ENCODE measurements at regions not wholly inside any gene's neighbourhood (a gene's known extent, or its start where the extent isn't known, plus 50 kb on each side); places are given as distances from the start of the nearest gene placed in this dataset.

- TF ChIP-seq NFAT5 (CRISPR knock-in tag; IDR thresholded peaks at IDR 0.05) (no peak), ZNF503 (CRISPR knock-in tag; IDR thresholded peaks at IDR 0.05) (no peak)
Observed at GRCh38 chr13:72383646-72384045, 343.8 kb downstream of the MZT1 start (continued).

- Histone ChIP-seq H4K20me1 (ENCODE audit: insufficient read depth, low read length) (no peaks in the 10 kb centered on the region), H3K27ac (ENCODE audit: extremely low read length, insufficient read depth, low read length) (no peak overlapping the region), H2AFZ (ENCODE audit: low read length) (no peak overlapping the region), H3K9ac (ENCODE audit: insufficient read depth, low read depth, low read length) (no peak overlapping the region), H3K4me1 (ENCODE audit: insufficient read depth, low read length) (peaks cover 9% of the 10 kb centered on the region), H3K9me3 (ENCODE audit: low read length) (no peaks in the 10 kb centered on the region), H3K4me2 (ENCODE audit: low read depth, low read length) (no peak overlapping the region), H3K79me2 (ENCODE audit: insufficient read depth, low read length) (no peaks in the 10 kb centered on the region), H3K36me3 (replicated peaks in 1 of 2; ENCODE audit: control insufficient read depth in 1 of 2, insufficient read depth in 2 of 2, low read length in 2 of 2) (no peaks in the 10 kb centered on the region), H3K4me3 (replicated peaks in 1 of 3; ENCODE audit: insufficient read depth in 1 of 3, low read depth in 2 of 3, low read length in 3 of 3) (no peak overlapping the region), H3K27me3 (ENCODE audit: control insufficient read depth in 1 of 2, insufficient read depth in 2 of 2, low read length in 2 of 2) (no peaks in the 10 kb centered on the region)
- intact Hi-C loops (cut with micrococcal nuclease; ENCODE audit: unreplicated experiment) (no loop called here), in situ Hi-C loops (cut with HindIII; ENCODE audit: extremely low pct_ligation_motif_present, low pct_unique_long_range_greater_than_20kb) (no loop called here)
- POLR2A ChIA-PET = no interaction called here
- CTCF ChIA-PET (ENCODE audit: low intra/inter-chr PET ratio, low total read pairs) = no interaction called here
- FAIRE-seq (no peak), DNase-seq (ENCODE audit: low spot score) (no peak), ATAC-seq (no peak)
- no TSS peak for BruUV-seq (replicated peaks)
- WGBS (ENCODE audit: low lambda C conversion rate) = 32% methylated on average over 4 of the region's 4 CpGs
- TF ChIP-seq RBAK (CRISPR knock-in tag; IDR thresholded peaks at IDR 0.05) = no peak
- no peak for TF ChIP-seq KDM4B (CRISPR knock-in tag; IDR thresholded peaks at IDR 0.05)
- TF ChIP-seq GLMP (CRISPR knock-in tag; IDR thresholded peaks at IDR 0.05; ENCODE audit: borderline replicate concordance) = no peak
- no peak for TF ChIP-seq RAD21 (CRISPR knock-in tag; IDR thresholded peaks at IDR 0.05)
- TF ChIP-seq PHF20 (CRISPR knock-in tag; IDR thresholded peaks at IDR 0.05) = no peak
- TF ChIP-seq TOE1 (CRISPR knock-in tag; IDR thresholded peaks at IDR 0.05) = no peak
- no peak for TF ChIP-seq TEF (CRISPR knock-in tag; IDR thresholded peaks at IDR 0.05)
- no peak for TF ChIP-seq TFAP4 (IDR thresholded peaks at IDR 0.05; ENCODE audit: borderline replicate concordance, low read depth)
- no peak for TF ChIP-seq PRMT3 (CRISPR knock-in tag; IDR thresholded peaks at IDR 0.05; ENCODE audit: borderline replicate concordance, low read depth)
- no peak for TF ChIP-seq ZNF460 (CRISPR knock-in tag; IDR thresholded peaks at IDR 0.05; ENCODE audit: borderline replicate concordance)
- TF ChIP-seq ZNF7 (CRISPR knock-in tag; IDR thresholded peaks at IDR 0.05) = no peak
- no peak for TF ChIP-seq CHD4 (IDR thresholded peaks at IDR 0.05; ENCODE audit: borderline replicate concordance, low read length)
- TF ChIP-seq ZNF562 (CRISPR knock-in tag; IDR thresholded peaks at IDR 0.05; ENCODE audit: borderline replicate concordance) = no peak
Observed at GRCh38 chr13:72379581-72379980, 347.8 kb downstream of the MZT1 start.
